ENCODE measurements at regions not wholly inside any gene's neighbourhood (a gene's known extent, or its start where the extent isn't known, plus 50 kb on each side); places are given as distances from the start of the nearest gene placed in this dataset.

GRCh38 chr2:64861452-64862397, 127.5 kb upstream of the SLC1A4 start:
- intact Hi-C loops (cut with DNase I) = loop anchor here in 3 of 4 donors (5.0 to 10.0 kb wide), 2 partner anchors 107 to 209 kb away; partner anchors contain the start of gene SERTAD2 (in 1 of the 3)
- H3K27me3 ChIP-seq = no peaks in the 10 kb centered on the region
- no peak overlapping the region for H3K4me3 ChIP-seq
- H3K9me3 ChIP-seq = no peaks in the 10 kb centered on the region
- peaks cover 12% of the 10 kb centered on the region for H3K4me1 ChIP-seq (ENCODE audit: insufficient read depth)
- no peak for DNase-seq
- H3K27ac ChIP-seq = no peak overlapping the region
- H3K36me3 ChIP-seq = no peaks in the 10 kb centered on the region
- TF ChIP-seq EP300 (IDR thresholded peaks at IDR 0.05) = no peak
- TF ChIP-seq POLR2A (IDR thresholded peaks at IDR 0.05) = no peak
- TF ChIP-seq CTCF (IDR thresholded peaks at IDR 0.05) = no peak
- 86 to 91% (median 90%) methylated on average over 7 of the region's 7 CpGs for WGBS, 3 donors

GRCh38 chr2:64862623-64863022, 126.6 kb upstream of the SLC1A4 start:
- no peaks in the 10 kb centered on the region for H3K27me3 ChIP-seq
- WGBS, 3 donors = 79 to 89% (median 87%) methylated on average over 1 of the region's 1 CpG
- no peak overlapping the region for H3K27ac ChIP-seq
- intact Hi-C loops (cut with DNase I) = loop anchor here in 3 of 4 donors (5.0 to 10.0 kb wide), 2 partner anchors 108 to 210 kb away; partner anchors contain the start of gene SERTAD2 (in 1 of the 3)
- TF ChIP-seq EP300 (IDR thresholded peaks at IDR 0.05) (no peak), POLR2A (IDR thresholded peaks at IDR 0.05) (no peak), CTCF (IDR thresholded peaks at IDR 0.05) (no peak)
- H3K9me3 ChIP-seq = no peaks in the 10 kb centered on the region
- H3K4me3 ChIP-seq = no peak overlapping the region
- DNase-seq = no peak
- no peaks in the 10 kb centered on the region for H3K36me3 ChIP-seq
- H3K4me1 ChIP-seq (ENCODE audit: insufficient read depth) = peaks cover 11% of the 10 kb centered on the region

- H3K27me3 ChIP-seq = no peaks in the 10 kb centered on the region
- H3K36me3 ChIP-seq = no peaks in the 10 kb centered on the region
- no peak overlapping the region for H3K27ac ChIP-seq
- H3K4me1 ChIP-seq (ENCODE audit: insufficient read depth) = peaks cover 5% of the 10 kb centered on the region
- DNase-seq = no peak
- H3K4me3 ChIP-seq = no peak overlapping the region
- H3K9me3 ChIP-seq = no peaks in the 10 kb centered on the region
- TF ChIP-seq POLR2A (IDR thresholded peaks at IDR 0.05) = no peak
- TF ChIP-seq EP300 (IDR thresholded peaks at IDR 0.05) = no peak
- TF ChIP-seq CTCF (IDR thresholded peaks at IDR 0.05) = no peak
- WGBS, 3 donors = 89 to 96% (median 90%) methylated on average over 4 of the region's 4 CpGs
- intact Hi-C loops (cut with DNase I) = loop anchor here in 3 of 4 donors (5.0 to 10.0 kb wide), 2 partner anchors 108 to 211 kb away; partner anchors contain the start of gene SERTAD2 (in 1 of the 3)
Observed at GRCh38 chr2:64863097-64863820, 125.9 kb upstream of the SLC1A4 start.

- peak; percentile 63 to 83 (median 72) for DNase-seq
- no peaks in the 10 kb centered on the region for H3K27me3 ChIP-seq
- 1 to 2% (median 1%) methylated on average over 64 to 67 of the region's 67 CpGs for WGBS, 3 donors
- peak overlapping the region; percentile 65 to 68 for H3K27ac ChIP-seq
- H3K9me3 ChIP-seq = no peaks in the 10 kb centered on the region
- H3K4me1 ChIP-seq (ENCODE audit: insufficient read depth) = peaks cover 1% of the 10 kb centered on the region
- intact Hi-C loops (cut with DNase I) = loop anchor here (2.0 to 10.0 kb wide), 7 partner anchors 110 to 278 kb away; partner anchors contain the start of gene SERTAD2 (in 1 of the 4)
- TF ChIP-seq CTCF (IDR thresholded peaks at IDR 0.05) (peak; percentile 28 to 92 (median 90)), EP300 (IDR thresholded peaks at IDR 0.05) (no peak), POLR2A (IDR thresholded peaks at IDR 0.05) (peak; percentile 38)
- no peaks in the 10 kb centered on the region for H3K36me3 ChIP-seq
- H3K4me3 ChIP-seq = peak overlapping the region; percentile 57
Observed at GRCh38 chr2:64865073-64865830, 123.9 kb upstream of the SLC1A4 start.
